Kasumi-1 (cell line): ENCODE measurements at regions not wholly inside any gene's neighbourhood (a gene's known extent, or its start where the extent isn't known, plus 50 kb on each side); places are given as distances from the start of the nearest gene placed in this dataset.

Experiments used
- DNase-seq, 2 experiments: peaks; one replicate each; lab custom pipeline; 2025; lab: John Stamatoyannopoulos, UW

- no peak for DNase-seq
These were observed 271.2 kb upstream of the RPL38 start for GRCh38 chr17:73932216-73932749.

GRCh38 chr17:73933164-73933766 is 270.2 kb upstream of the RPL38 start:
- no peak for DNase-seq

GRCh38 chr17:73933871-73934270 is 269.6 kb upstream of the RPL38 start:
- no peak for DNase-seq

- DNase-seq: no peak
These were observed 268.8 kb upstream of the RPL38 start for GRCh38 chr17:73934696-73935095.

GRCh38 chr17:73936908-73937627 is 266.4 kb upstream of the RPL38 start:
- DNase-seq: no peak

- DNase-seq: no peak
These were observed 264.8 kb upstream of the RPL38 start for GRCh38 chr17:73938706-73939105.

- no peak for DNase-seq
These were observed 263.7 kb upstream of the RPL38 start for GRCh38 chr17:73939806-73940205.

GRCh38 chr17:73940511-73940910 is 263.0 kb upstream of the RPL38 start:
- DNase-seq: no peak

GRCh38 chr17:73941919-73942530 is 261.5 kb upstream of the RPL38 start:
- DNase-seq: no peak

GRCh38 chr17:73942703-73943415 is 260.6 kb upstream of the RPL38 start:
- DNase-seq: no peak

- no peak for DNase-seq
These were observed 259.9 kb upstream of the RPL38 start for GRCh38 chr17:73943416-73944110.

GRCh38 chr17:73944366-73944765 is 259.1 kb upstream of the RPL38 start:
- DNase-seq: no peak

- no peak for DNase-seq
These were observed 256.1 kb upstream of the RPL38 start for GRCh38 chr17:73947281-73947965.

GRCh38 chr17:73947966-73948355 is 255.5 kb upstream of the RPL38 start:
- DNase-seq: no peak

- no peak for DNase-seq
These were observed 253.4 kb upstream of the RPL38 start for GRCh38 chr17:73949903-73950592.

GRCh38 chr17:73950593-73950914 is 252.9 kb upstream of the RPL38 start:
- DNase-seq: no peak

GRCh38 chr17:73952082-73952479 is 251.4 kb upstream of the RPL38 start:
- DNase-seq: no peak

- DNase-seq: no peak
These were observed 250.8 kb upstream of the RPL38 start for GRCh38 chr17:73952480-73953205.

GRCh38 chr17:73953206-73954033 is 250.1 kb upstream of the RPL38 start:
- DNase-seq: no peak
